Left hindlimb (tissue), 1 donor: ENCODE measurements at regions not wholly inside any gene's neighbourhood (a gene's known extent, or its start where the extent isn't known, plus 50 kb on each side); places are given as distances from the start of the nearest gene placed in this dataset.

ENCODE experiments used
- DNase-seq: peaks from one replicate; pipeline ENCODE4 v3.0.0-alpha.2; 2018

DNA sequence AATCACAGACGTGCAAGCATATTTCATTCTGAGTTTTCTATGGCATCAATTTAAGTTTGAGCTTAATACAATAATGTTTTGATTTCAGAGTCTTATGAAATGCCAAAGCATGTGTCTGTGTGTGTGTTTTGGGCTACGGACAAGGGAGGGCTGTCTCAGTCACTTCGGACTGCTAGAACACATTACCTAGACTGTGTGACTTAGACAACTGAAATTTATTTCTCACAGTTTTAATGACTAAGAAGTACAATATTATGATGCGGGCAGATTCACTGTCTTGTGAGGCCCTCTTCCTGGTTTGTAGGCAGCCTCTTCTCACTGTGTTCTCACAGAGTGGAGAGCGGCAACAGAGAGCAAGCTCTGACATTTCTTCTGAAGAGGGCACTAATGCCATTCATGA, 1202.0 kb downstream of the EFNB2 start:
- DNase-seq: no peak

DNA sequence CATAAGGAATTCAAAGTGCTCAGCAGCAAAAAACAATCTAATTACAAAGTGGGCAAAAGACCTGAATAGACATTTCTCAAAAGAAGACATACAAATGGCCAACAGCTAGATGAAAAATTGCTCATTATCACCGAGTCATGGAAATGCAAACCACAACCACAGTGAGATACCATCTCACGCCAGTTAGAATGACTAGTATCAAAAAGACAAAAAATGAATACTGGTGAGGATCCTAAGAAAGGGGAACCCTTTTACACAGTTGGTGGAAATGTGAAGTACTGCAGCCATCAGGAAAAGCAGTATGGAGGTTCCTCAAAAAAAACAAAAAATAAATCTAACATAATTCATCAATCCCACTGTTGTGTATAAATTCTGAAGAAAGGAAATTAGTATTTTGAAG, 1206.1 kb downstream of the EFNB2 start:
- no peak for DNase-seq

DNA sequence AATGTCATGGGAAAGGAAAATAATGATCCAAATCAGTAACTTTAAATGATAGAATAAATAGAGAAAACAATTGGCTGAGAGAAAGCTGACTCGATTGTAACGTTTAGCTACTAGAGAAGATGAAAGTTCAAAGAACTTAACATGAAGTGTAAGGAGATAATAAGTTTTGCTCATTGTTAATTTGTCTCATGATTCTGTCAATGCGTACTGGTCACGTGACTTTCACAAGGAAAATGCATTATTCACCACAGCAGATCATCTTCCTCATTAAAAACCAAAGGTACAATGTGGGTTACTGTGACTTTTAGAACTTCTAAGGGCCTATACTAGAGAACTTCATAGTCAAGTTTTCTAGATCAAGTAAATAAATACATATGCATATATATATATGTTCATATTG, 1207.2 kb downstream of the EFNB2 start:
- no peak for DNase-seq

DNA sequence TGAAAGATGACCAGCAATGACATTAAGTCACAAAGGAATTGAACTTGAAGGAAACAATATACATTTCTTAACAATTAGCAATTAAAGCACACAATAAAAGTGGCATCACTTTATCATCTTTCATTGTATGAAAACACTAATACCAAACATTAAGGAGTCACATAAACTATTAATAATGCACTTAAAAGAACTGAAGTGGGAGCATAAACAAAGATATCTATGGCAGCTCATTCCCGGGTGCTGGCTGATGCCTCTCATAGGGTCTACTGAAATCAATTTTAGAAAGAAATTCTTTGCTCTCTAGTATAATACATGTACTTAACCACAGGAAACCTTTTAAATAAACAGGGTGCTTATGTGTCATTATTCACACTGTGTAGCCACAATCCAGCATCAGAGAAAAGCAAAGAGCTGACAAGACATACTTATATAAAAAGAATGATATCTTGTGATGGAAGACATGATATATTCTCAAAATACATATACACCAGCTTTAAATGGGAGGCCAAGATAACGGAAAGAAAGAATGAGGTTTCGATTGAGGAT, 1207.8 kb downstream of the EFNB2 start:
- no peak for DNase-seq

DNA sequence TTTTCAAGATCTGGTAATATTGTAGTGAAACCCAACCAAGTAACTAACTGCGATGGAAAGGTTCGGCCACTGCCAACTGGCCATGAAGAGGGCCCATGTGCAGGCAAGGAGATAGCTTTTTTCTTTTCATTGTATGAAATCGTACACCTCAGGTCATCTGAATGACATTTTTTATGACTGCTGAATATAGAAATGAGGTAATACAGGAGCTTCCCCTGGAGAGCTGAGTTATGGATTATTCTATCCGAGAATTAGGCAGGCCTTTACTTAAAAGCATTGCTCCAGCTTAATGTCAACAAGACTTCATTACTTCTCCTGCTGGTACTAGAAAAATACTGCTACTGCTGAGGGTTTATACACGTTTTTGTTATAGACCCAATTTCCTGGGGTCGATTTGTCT, 1215.6 kb downstream of the EFNB2 start:
- no peak for DNase-seq

DNA sequence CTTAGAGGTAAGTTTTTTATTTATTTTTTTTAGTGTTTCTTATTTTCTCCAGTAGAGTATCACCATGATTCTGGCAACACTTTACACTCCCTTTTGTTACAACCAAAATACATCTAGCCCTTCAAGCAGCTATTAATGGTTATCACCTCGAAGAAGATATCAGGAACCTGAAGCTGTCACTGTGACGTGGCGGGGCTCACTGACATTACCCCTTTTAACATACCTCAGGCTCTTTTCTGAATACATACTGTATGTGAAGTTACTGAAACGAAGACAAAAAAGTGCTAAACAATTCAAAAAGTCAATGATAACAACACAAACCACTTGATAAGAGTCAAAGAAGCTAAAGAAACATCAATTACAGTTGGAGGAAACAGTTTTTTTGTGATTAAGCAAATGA, 1218.7 kb downstream of the EFNB2 start:
- no peak for DNase-seq

DNA sequence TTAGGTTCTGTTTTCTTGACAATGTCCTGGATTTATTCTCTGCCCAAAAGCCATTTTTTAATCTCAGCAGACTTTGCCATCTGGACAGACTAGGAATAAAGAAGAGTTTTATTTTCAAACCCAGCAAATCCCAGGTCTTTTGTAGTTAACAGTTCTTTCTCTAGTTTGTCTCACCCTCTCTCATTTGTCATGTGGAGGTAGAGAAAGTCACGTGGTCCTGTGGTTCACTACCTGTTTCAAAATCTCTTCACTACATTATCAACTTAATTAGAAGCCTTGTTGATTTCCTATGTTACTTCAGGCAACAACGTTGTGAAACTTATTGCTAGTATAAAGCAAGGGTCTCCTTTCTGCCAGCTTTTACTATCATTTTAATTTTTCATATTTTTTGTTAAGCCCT, 1222.6 kb downstream of the EFNB2 start:
- no peak for DNase-seq

DNA sequence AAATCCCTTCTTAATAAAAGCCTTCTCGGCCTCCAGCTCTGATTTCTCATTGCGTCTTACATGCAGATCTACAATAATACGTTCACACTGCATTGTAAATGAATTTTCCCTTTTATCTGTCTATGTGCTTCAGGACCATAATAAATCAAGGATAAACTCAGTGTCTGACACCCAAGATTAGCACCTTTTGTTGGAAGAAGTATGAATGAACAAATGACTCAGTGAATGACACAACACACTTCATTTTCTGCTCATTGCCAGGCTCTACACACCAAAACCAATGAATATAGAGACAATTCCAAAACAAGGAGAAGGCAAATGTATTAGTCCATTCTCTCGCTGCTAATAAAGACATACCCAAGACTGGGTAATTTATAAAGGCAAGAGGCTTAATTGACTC, 1224.4 kb downstream of the EFNB2 start:
- DNase-seq: no peak

DNA sequence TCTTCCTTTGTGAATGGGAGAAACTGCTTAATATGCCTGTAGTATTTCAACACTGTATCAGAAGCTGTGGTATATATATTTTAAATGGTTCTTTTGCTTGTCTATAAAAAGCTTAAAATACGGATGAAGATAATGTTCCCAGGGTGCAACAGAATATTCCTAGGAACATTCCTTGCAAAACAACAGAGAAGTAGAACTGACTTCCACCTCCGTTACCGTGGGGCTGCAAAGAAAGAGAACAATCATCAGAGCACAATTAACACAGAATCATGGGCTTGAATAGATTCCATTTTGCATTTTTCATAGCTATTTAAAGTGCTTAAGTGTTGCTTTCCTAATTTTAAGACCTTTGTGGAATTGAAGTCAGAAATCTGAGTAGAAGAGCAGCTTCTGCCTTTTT, 1227.7 kb downstream of the EFNB2 start:
- DNase-seq: no peak

DNA sequence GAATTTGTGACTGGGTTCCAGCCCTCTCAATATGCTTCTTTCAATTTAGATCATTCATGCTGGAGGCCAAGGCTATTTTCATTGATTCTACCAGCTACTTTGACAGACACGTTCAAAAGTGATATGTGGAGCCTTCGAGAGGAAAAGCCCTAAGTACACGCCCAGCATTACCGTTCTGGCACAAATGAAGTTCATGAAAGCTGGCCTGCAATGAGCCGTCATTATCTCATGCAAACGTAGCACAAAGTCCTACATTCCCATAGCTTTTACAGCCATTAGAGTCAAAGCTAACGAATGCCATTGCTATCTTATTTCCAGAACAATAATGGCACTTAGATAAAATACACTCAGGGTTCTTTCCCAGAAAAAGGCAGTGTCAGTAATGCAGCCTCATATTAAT, 1237.6 kb downstream of the EFNB2 start:
- no peak for DNase-seq

DNA sequence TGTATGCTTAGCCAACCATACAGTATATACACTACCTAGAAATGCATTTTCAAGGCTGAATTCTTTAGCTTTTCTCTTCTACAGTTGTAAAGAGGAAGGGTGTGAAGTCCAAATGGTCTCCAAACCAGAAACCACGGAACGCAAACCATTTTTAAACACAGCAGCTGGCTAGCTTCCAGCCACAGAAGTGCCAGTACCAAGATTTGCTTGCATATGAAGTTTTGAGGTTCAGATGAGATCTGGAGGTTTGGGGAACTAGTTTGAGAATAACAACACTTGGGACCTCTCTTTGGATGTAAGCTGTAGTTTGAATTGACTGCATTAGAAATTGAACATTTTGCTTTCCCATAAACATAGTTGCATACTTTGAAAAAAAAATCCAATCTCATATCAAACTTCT, 1243.5 kb downstream of the EFNB2 start:
- DNase-seq: no peak

DNA sequence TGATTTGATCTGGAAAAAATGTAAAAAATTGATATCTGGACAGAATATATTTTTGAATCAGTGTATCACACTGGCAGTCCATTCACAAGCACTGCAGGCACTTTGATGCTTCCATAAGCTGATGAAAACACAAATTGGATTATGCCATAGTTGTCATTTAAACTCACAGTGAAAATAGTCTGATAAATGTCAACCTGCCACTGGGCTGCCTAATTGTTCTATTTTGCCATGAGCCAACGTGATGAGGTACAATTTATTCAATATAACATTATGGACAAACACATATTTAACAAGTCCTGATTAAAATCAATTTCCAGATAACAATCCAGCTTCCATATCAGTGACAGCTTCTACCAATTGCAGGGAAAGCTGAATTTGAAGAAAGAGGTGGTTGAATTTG, 1244.9 kb downstream of the EFNB2 start:
- DNase-seq: no peak

DNA sequence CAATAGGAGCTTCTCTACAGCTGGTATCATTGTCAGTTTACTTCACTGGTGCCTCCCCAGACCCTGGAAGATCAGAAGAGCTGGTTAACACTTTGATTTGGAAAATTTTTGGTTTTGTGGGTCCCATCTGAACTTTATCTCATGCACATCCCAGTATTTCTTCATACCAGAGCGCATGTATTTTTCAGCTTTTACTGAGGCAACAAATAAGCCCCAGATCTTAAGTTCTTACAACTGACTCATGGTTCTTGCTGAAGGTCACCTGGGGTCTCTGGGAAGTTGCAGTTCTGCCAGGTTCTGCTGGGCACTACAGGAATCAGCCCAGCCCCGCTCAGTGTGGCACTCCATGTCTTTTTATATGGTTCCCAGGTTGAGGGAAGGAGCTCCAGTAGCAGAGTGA, 1249.9 kb downstream of the EFNB2 start:
- no peak for DNase-seq

DNA sequence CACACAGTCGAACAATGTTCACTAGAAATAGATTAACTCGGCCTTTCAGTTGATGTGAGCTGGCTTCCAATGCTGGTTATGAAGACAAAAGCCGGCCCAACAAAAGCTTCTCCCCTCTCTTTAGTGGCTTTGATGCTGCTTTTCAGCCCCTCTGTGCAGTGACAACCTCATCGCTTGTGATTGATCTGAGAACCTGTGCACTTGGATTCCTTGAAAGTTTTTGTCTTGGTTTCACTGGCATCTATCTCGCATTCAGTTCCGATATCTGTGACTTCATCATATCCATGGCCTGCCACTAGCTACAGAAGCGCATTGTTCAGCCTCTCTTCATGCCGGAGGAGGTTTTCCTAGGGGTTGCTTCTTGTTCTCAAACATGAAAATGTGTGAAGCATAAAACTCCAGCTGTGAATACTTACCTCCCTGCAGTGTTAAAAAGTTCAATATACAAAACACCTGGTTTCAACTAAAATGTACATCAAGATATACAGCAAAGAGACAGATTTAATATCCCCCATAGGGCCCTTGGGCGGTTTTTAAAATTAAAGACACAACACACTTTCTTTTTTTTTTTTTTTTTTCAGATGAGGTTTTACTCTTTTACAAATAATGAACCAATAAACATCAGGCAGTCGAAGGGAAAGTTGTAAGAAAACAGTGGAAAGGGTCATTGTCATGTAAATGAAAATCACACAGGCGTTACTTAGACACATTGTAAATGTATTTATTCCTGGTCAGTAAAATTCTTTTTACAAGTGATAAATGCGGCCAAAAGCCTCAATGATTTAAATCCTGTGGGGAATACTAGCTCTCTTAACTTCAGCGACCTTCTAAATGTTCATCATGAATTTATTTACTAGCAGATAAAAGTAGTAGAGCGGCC, 1252.8 kb downstream of the EFNB2 start:
- no peak for DNase-seq

DNA sequence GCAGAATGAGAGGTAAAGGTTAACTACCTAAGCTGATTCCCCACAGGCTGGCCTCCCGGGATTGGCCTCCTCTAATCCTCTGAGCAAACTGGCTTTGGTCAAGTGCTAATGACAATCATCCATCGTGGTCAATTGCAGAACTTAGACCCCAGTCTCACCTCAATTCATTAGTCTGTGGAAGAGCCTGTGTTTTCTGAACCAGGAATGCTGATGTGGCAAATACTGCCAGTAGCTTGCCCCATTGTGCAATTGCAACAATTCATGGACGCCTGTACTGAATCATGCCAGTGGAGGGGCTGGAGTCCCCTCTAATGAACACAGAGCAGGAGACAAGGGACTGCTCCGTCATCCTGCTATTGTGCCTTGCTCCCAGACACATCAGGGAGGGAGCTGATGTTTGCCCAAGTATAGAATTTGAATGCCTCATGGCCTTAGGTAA, 1256.5 kb downstream of the EFNB2 start:
- DNase-seq: no peak

DNA sequence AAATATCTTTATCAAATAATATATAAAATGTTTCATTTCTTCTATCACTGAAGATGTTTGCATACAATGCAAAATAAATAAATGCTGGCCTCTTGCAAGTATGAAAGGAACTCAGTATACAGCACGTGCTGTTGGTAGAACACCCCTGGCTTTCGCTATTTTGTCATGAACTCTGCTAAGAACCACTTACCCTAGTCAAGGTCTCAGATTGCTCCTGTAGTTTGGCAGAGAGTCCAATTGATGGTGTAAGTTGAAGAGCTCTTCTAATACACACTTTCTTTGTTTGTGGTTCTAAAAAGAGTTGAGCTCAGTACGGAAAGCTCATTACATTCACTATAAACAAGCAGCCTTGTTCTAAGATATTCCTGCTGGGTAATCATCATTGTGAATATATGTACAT, 1258.9 kb downstream of the EFNB2 start:
- DNase-seq: no peak

DNA sequence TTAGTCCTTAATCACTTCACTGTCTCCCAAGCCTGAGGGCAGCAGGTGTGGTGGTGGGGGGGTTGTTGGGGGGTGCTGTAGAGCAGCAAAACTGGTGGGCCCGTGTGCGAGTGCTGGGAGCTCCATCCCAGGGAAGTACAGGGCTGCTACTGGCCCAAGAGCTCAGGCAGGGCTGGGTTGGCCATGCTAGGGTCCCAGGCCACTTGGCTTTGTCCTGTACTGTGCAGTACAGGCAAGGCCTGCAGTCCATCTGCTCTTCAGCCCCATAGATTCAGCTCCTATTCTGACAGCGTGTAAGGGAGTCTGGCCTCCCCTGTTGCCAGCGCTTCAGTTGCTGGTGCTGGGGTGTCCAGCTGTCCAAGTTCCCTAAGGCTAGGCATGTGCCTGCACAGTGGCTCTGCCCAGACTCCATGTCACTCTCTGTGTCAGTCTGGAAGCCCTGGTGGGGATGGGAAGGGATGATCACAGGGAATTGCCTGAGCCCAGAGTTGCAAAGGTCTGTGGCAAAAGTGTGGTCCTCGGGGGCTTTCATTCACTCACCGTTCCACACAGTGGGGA, 1261.7 kb downstream of the EFNB2 start:
- DNase-seq: no peak

DNA sequence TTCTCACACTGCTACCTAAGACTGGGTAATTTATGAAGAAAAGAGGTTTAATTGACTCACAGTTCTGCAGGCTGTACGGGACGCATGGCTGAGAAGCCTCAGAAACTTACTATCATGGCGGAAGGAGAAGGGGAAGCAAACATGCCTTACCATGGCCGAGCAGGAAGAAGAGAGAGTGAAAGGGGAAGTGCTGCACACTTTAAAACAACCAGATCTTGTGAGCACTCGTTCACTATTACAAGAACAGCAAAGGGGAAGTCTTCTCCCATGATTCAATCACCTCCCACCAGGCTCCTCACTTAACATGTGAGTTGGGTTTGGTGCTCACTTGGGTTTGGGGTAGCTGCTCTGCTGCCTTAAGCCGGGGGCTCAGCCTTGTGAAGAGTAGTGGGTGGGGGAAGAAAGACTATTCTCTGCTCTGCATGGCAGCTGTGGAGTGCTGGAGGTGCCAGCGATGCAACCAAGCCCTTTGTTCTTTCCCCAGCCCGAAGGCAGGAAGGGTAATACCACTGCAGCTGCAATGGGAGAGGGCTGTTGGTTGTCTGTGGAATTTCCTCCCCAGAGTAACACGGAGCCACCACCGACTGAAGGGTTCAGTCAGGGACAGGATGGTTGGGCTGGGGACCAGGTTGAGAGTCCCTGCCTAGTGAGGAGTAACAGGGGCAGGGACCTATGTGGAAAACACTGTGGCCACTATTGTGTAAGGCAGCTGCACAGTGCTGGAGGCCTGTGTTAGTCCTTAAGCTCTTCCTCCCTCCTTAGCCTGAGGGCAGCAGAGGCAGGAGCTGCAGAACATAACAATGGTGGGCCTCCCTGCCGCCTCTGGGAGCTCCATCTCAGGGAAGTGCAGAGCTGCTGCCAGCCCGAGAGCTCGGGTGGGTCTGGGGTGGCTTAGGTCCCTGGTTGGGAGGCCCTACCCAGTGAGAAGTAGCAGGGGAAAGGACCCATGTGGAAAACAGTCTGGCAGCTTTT, 1262.5 kb downstream of the EFNB2 start:
- no peak for DNase-seq

DNA sequence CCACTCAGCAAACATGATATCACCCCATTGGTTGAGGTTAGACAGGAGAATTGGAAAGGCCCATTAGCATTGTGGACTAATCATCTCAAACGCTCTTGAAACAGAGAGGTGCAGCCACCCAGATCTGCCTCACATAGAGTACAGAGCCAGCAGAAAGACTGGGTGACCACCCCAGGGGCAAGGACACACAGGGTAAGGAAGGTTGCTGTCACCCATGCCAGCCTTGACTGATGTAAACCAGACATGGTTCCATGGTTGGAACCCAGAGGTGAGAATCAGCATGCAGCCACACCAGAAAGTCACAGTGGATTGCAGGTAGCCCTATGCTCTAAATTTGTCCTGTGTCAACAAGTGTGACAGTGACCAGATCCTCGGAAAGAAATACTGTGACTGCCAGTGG, 1268.8 kb downstream of the EFNB2 start:
- DNase-seq: no peak

DNA sequence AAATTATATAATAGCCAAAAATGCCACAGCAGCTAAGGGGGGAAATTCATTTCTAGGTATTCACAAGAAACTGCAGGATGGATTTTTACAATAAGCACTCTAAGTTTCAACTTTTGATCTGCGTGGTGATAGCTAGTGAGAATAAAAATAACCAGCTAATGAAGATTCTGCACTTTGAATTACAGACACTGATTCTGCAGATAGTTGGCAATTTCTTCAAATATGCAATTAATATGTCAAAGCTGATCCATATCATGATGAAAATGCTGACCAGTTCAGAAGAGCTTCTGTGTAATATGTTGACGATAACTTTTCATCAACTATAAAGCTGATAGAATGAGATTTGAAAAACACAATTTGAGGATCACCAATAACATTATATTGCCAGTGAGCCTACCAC, 1272.9 kb downstream of the EFNB2 start:
- DNase-seq: no peak

DNA sequence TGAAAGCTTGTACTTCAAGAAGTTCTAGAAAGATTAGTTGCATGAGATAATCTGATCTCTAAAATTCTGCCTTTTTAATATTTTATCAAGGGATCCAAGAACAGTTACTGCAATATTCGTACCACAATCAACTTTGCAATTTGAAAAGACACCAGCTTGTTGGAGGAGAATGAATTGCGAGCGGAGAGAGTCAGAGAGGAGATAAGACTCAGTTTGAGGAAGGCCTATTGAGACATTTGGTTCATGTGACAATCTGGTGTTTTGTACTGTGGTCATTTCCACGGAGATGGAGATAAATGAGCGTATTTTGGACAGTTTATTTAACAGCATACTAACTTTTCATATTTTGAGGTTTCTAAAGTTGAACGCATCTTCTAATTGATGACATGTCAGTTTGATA, 1276.0 kb downstream of the EFNB2 start:
- no peak for DNase-seq

DNA sequence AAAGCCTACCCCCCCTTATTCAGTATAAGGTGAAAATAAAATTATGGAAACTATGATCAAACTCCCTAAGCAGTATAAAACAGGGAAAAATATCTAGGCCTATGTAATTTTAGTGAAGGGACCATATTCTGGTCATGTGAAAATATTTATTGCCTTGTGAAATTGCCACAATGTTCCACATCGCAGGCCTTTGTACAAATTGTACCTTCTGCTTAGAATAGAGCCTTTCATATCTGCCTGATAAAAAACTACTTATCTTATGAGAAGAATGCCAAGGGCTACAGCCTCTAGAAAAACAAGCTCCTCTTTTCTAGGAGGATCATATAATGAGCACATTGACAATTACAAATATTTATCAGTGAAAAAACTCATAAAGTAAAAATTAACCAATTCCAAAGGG, 1280.0 kb downstream of the EFNB2 start:
- DNase-seq: no peak

DNA sequence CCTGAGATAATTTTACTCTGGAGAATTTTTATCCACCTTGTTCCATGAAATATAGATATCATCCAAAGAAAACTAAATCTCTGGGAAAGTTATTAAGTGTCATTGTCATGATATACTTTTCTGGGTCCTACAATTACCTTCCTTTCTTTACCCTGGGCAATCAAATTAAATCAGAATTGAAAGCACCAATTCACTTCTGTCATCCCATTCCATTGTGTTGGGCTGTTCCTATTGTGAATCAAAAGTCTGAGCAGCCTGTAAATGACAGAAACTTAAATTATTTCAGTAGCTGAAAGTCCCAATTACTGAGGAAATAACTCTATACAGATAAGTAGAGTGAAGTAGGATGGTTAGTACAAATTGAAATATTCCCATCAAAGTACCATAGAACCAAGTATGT, 1284.2 kb downstream of the EFNB2 start:
- DNase-seq: no peak
